HG03354 (cell line): ENCODE measurements at regions not wholly inside any gene's neighbourhood (a gene's known extent, or its start where the extent isn't known, plus 50 kb on each side); places are given as distances from the start of the nearest gene placed in this dataset.

Experiments used
- ATAC-seq: cut with Tn5 transposase; IDR thresholded peaks from one replicate; pipeline ENCODE4 v1.9.1; 2021; ENCODE audit warnings: mild to moderate bottlenecking; ENCODE audit not compliant: unreplicated experiment, poor library complexity, severe bottlenecking

DNA sequence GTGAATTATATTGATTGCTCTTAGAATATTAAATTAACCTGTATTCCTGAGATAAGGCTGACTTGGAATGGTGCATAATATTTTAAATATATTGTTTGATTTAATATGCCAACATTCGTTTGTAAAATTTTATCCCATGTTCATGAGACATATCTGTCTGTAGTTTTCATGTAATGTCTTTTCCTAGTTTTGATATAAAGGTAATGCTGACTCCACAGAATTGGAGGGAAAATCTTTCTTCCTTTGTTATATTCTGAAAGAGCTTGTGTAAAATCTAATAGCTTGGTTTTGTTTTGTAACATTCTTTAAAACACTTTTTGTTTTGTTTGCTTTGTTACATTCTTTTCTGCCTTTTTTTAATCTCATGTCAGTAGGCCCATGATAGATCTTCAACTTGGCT lies 657.0 kb downstream of the DNAJB9 start:
- no peak for ATAC-seq

DNA sequence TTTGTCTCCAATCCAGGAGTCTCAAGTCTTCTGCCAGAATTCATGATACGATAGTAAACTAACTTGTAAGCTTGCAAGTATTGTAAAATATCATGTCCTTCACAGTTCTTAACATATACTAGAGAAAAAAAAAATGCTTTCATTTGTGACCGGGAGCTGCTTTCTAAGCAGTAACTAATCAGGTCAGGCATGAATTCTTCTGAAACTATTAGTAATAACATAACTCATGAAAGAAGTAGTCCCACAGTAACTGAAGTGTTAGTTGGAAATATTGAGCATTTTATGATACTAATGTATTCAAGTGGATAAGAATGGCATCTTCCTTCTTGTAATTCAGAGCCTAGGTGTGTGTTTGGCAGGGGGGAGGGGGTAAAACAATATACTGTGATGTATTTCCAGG lies 665.6 kb downstream of the DNAJB9 start:
- no peak for ATAC-seq

DNA sequence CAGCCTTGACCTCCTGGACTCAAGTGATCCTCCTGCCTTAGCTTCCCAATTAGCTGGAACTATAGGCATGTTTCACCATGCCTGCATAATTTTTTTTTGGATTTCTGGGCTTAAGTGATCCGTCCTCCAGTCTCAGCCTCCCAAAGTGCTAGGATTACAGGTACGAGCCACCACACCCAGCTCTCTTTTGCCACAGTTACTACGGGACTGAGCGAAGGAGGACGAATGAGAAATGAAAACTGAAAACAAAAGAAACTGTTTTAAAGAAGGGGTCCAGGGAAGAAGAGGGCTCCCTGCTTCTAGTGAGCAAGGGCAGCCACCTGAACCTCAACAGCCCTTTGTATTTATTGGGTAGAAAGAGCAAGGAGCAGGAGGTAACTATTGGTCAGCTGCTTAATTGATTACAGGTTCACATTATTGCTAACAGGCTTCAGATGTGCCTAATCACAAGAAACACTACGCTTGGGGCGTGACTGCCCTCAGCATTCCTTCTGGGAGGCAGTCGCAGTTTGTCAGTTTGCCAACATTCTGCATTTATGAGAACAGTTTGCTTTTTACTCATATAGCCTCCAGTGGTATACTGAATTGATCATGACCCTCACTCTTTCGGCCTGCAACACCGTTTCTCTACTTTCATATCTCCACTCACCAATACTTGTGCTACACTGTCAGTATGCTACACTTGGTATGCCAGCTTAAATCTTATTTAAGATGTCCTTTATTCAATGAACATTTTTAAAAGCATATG lies 676.8 kb downstream of the DNAJB9 start:
- ATAC-seq = no peak

DNA sequence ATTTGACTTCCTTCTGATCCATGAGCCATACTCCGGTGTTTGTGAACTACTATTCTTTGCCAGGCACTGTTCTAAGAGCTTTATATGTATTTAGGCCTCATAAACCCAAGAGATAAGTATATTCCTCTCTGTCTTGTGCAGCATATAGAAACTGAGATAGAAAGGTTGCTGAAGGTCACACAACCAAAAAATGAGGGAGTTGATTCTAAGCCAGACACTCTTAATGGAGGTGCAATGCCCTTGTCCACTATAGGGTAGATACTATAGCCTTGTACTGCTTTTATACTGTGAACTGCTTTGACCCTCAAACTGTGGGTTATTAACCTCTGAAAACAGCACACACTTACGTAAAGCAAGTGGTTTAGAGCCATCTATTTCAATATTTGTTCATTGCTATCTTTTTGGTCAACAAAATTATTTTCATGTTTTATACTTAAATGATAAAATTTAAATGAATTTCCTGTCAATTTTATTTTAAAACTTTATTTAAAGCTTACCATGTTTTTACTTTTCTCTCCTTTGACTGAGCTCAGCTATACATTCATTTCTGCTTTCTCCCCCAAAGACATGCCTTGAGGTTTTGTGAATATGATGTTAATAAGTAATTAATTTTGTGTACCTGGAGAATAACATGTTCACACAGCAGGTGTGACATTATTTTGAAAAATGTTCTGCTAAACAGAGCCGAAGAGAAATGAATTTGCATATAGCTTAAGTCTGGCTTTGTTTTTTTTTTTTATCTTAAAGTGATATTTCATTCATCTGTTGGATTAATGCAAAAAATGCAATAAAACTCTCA lies 687.3 kb downstream of the DNAJB9 start:
- peak; percentile 54 for ATAC-seq

DNA sequence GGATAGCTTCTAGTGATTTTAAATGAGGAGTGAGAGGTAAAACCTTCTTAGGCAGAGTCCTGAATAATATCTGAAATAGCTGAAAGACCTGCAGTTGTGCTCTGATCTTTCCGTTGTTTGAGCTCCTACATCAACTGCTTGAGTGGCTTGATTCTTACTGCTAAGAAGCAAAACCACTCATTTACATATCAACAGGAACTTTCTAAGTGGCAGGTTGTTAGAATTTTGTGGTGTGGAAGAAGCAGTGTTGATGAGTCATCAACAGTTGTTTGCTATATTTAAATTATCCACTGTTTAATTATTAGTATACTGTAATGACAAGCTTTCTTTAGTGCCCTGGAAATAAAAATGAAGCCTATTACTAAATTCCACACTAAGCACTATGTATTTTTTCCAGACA lies 689.5 kb downstream of the DNAJB9 start:
- ATAC-seq = peak; percentile 76

DNA sequence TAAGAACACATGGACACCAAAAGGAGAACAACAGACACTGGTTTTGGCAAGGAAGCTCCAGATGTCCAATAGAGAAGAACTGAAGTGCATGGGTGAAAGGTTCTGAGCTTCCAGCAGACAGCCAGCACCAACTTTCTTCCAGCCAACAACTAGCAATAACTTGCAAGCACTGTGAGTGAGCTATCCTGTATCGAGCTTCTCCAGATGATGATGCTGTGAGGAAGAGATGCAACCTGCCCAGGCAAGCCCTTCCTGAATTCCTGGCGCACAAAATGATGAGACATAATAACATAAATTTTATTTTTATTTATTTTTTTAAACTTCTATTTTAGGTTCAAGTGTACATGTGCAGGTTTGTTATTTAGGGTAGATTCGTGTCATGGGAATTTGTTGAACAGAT lies 692.1 kb downstream of the DNAJB9 start:
- ATAC-seq = no peak

DNA sequence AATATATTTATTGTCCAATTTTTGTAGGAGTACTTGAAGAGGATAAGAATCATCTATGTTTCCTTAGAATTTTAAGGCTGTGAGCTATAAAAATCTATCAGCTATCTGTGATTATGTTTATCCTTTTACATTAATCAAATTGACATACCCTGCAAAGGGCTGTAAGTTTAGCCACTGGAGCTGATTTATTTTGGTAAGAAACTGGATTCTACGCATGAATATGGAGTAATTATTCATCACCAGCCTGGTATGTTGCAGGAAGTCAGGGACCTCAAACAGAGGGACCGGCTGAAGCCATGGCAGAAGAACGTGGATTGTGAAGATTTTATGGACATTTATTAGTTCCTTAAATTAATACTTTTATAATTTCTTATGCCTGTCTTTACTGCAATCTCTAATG lies 696.9 kb downstream of the DNAJB9 start:
- ATAC-seq = no peak

DNA sequence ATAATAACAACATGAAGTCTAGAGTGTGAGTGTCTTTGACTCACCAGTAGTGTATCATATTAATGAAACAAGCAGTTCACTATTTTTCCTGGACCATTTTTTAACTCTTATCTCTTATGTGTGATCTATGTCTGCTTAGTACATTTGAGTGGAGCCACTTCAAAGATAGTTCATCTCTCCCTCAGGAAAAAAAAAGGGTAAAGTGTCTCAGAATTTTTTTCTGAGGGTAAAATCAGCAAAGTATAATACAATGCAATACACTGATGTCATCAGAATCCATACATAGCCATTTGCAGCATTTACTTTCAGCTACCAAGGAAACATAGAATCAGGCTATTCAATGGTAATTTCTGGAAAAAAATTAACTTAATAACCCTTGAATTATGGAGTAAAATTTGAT lies 706.7 kb downstream of the DNAJB9 start:
- ATAC-seq = no peak

DNA sequence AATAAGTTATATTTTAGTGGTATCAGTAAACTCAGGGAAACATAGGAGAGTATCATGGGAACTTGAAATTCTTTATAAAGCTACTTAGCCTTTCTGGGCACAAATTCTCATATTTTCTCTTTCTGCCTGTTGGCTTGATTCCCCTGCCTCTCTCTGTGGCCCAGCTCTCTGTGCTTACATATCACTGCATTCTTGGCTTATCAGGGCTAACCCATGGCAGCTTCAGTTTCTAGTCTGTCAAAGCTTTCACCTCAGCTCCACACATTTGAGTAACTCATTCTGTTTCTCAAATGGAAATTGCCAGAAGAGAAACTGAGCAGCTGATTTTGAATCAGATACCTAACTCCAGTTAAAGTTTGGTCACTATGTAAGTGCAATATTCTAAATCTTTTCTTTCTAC lies 713.1 kb downstream of the DNAJB9 start:
- ATAC-seq = no peak

DNA sequence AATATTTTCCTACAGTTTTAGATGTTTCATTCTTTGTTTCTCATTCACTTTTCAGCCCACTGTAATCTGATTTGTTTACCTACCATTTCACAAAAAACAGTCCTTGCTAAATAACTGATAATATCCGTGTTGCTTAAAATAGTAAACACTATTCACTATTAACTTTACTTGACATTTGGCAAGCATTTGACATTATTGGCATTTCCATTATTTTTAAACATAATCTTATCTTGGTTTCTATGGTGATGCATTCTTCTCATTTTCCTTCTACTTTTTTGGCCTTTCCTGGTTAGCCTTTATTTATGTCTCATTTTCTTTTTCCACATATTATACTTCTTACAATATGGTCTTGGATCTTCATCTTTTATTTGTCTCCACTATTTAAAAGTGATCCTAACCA lies 715.3 kb downstream of the DNAJB9 start:
- ATAC-seq = no peak

DNA sequence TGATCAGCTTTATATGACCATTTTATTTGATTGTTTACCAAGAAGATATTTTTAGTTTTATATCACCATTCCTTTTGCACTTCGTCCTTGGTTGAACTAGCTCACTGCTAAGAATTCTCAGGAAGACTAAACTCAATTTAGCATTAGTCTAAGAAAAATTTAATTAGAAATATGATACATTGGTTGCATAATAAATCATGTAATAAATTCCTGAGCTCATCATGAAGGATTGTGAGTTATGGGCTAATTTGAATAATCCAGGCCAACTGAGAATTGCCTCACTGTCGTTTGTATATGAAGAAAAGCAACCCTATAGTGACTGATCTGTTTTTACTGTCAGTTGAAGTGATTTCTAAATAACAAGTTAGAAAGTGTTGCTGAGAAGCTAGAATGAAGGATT lies 725.5 kb downstream of the DNAJB9 start:
- no peak for ATAC-seq

DNA sequence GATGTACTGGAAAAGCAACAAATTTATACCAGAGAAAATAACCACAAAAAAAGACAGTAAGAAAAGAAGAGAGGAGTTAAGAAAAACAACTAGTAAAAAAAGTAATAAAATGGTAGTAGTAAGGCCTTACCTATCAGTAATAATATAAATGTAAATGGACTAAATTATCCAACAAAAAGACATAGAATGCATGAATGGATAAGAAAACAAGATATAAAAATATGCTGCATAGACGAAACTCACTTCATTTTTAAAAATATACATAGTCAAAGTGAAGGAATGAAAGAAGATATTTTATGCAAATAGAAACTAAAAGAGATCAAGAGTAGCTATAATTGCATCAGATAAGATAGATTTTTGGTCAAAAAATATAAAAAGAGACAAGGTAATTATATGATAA lies 739.1 kb downstream of the DNAJB9 start:
- no peak for ATAC-seq

DNA sequence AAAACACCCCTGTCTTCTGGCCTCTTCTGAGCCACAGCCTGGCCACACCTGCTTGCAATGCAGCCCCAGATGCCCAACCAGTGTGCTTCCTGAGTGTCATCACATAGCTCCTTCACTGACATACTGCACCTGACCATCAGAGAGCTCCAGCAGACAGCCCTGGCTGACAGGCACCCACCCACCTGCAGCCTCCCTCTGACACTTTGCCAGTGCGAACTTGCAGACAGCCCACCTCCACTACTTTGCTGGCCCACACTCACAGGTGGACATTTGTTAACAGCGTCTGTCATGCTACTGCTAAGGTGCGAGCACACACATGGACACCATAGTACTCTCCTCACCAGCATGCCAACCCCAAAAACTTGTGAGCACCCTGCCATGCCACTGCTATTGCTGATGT lies 740.1 kb downstream of the DNAJB9 start:
- ATAC-seq = no peak

DNA sequence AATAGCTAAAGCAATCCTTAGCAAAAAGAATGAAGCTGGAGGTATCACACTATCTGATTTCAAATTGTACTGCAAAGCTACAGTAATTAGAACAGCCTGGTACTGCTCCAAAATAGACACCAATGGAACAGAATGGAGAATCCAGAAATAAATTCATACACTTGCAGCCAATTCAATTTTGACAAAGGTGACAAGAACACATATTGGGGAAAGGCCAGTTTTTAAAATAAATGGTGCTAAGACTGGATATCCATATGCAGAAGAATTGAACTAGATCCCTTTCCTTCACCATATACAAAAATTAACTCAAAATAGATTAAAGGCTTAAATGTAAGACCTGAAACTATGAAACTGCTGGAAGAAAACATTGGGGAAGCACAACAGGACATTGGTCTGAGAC lies 748.5 kb downstream of the DNAJB9 start:
- no peak for ATAC-seq

DNA sequence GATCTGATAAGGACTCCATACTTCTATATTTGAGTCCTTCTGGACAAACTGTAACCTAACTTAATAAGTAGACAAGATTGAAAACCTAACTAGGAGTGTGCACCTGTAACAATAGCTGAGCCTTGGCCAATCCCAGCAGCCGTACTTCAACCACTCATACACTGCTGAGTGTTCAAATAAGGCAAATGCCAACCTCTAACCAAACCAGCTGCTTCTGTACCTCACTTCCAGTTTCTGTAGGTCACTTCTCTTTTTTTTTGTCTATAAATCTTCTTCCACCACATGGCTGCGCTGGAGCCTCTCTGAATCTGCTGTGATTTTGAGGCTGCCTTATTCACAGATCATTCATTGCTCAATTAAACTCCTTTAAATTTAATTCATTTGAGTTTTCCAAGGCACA lies 753.2 kb downstream of the DNAJB9 start:
- no peak for ATAC-seq

DNA sequence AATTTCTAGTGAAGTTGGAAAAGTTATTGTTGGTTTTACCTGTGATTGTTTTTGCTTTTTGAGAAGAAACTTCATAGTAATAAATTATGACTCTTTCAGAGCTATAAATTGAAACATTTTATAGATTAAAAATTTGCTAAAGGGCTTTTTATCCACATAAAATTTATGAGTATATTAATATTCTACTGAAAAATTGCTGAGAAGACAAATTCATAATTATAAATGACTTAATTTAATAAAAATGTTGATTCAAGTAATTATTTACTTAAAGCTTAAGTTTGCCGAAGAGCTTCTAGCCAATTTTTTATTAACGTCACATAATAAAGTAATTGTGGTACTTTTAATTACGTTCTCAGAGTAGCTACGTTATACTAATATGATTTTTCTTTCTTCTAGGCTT lies 761.7 kb downstream of the DNAJB9 start:
- ATAC-seq = no peak

DNA sequence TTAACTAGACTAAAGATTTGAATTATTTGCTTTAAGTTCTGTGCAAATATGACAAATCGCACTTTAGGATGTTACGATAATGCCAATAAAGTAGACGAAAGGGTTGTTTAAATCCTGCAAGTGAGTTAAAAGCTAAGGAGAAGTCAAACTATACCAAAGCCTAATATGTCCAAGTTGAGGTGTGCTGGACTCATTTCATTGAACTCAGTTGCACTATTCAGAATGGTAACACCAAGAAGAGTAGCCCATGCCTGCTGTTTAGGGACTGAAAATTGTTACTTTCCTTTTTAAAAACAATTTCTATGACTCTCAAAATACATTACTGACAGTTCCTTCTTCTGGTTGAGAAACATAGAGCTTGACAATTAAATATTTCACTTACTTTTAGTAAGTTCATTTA lies 766.3 kb downstream of the DNAJB9 start:
- no peak for ATAC-seq

DNA sequence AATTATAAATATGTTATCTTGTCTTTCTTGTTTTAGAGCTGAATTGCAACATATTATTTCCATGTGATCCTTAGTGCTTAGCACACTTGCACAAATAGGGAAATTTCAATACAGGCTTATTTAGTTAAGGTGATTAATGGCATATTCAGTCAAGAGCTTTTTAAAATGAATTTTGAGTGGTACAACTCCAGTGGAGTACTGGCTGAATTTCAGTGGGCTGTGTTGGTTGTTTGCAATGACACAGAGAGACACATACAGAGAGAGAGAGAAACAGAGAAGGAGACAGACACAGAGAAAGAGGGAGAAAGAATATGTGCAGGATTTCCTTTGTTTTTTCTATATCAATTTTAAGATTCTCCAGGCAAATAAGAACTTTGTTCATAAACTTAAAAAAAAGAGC lies 766.9 kb downstream of the DNAJB9 start:
- ATAC-seq = no peak

DNA sequence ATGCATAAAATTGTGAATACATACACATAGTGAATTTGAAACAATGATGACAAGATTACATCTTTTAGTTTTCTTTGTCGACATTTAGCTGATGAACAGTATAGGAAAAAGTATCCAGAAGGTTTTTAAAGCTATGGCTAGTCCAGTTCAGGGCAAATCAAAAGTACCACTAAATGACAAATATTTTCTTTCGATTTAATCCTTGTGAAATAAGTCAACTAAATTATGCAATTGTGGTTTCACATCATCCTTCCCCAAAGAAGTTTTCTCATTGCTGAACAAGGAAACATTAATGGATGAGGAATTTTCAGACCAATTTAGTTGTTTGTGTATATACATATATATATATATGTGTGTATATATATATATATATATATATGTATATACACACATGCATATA lies 774.0 kb downstream of the DNAJB9 start:
- no peak for ATAC-seq

DNA sequence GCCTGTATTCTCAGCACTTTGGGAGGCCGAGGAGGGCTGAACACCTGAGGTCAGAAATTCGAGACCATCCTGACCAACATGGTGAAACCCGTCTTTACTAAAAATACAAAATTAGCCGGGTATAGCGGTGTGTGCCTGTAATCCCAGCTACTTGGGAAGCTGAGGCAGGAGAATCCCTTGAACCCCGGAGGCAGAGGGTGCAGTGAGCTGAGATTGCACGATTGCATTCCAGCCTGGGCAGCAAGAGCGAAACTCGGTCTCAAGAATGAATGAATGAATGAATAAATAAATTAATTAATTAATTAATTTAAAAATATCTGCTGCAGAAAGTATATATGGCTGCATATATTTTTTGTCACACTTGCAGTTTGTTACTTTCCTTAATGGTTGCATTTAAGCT lies 781.8 kb downstream of the DNAJB9 start:
- no peak for ATAC-seq

DNA sequence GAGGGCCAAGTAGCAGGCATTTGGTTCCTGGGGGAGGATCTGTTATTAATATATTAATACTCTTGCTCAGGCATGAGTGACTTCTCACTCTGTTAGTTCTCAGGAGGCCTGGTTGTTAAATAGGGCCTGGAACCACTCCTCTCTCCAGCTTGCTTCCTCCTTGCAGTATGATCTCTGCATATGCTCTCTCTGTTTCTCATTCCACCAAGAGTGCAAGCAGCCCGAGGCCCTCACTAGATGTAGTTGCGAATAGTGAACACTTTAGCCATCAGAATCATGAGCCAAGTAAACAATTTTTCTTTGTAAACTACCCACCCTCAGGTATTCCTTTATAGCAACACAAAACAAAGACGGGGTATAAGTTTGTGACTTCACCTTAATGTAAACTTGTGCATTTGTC lies 784.3 kb downstream of the DNAJB9 start:
- no peak for ATAC-seq
